Upper lobe of right lung (tissue), 1 donor: ENCODE measurements at regions not wholly inside any gene's neighbourhood (a gene's known extent, or its start where the extent isn't known, plus 50 kb on each side); places are given as distances from the start of the nearest gene placed in this dataset.

Experiments used
- ATAC-seq: fragments of 200-7000 bp; cut with Tn5 transposase; one replicate; pipeline ENCODE4 v1.9.1; 2020; ENCODE audit warnings: mild to moderate bottlenecking, moderate library complexity
- DNase-seq: peaks from one replicate; pipeline ENCODE4 v3.0.0-alpha.2; 2020
- H3K27ac ChIP-seq: fragments of 200-600 bp; one replicate; pipeline ENCODE4 v1.8.0; 2022
- H3K27me3 ChIP-seq: fragments of 200-600 bp; one replicate; pipeline ENCODE4 v1.8.0; 2022; ENCODE audit warnings: mild to moderate bottlenecking
- H3K36me3 ChIP-seq: fragments of 200-600 bp; one replicate; pipeline ENCODE4 v1.8.0; 2022
- H3K4me1 ChIP-seq: fragments of 200-600 bp; one replicate; pipeline ENCODE4 v1.8.0; 2022
- H3K4me3 ChIP-seq: fragments of 200-600 bp; one replicate; pipeline ENCODE4 v1.8.0; 2022; ENCODE audit warnings: mild to moderate bottlenecking
- H3K9me3 ChIP-seq: fragments of 200-600 bp; one replicate; pipeline ENCODE4 v1.8.0; 2022
- CTCF ChIP-seq: fragments of 200-600 bp; IDR thresholded peaks from one replicate; pipeline ENCODE4 v1.8.0; 2022; ENCODE audit warnings: antibody characterized with exemption
- intact Hi-C: fragments of 100-400 bp; cut with DNase I; formaldehyde crosslinking; loops from one replicate; pipeline ENCODE4 v1.11.0; 2022
- donor health status: DM: no; HTN: yes; CAD: no; lungs with severe emphysema.

GRCh38 chr6:147660334-147661311 is 152.1 kb downstream of the SAMD5 start:
- Histone ChIP-seq H3K27me3 (no peaks in the 10 kb centered on the region), H3K4me3 (no peak overlapping the region), H3K4me1 (no peaks in the 10 kb centered on the region), H3K9me3 (no peaks in the 10 kb centered on the region), H3K36me3 (no peaks in the 10 kb centered on the region), H3K27ac (no peak overlapping the region)
- no peak for TF ChIP-seq CTCF
- DNase-seq (no peak), ATAC-seq (no peak)
- intact Hi-C loops: no loop called here

DNA sequence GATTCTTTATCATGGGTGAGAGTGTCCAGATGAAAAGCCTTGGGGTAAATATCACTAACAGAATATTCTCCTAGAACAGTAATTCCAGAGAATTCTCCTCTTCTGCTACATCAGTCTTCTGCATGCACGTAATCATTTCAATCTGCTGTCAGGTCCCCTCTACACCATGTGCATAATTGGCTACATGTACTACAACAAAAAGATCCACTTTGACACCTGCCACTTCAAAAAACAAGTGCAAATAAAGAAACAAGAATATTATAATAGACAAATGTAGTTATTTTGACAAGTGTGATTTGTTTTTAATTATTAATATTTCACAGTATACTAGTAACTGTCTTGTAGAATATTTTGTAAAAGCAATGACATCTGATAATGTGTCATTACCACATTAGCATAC is 154.2 kb downstream of the SAMD5 start:
- Histone ChIP-seq H3K4me1 (no peaks in the 10 kb centered on the region), H3K27me3 (no peaks in the 10 kb centered on the region), H3K27ac (no peak overlapping the region), H3K9me3 (no peaks in the 10 kb centered on the region), H3K4me3 (no peak overlapping the region), H3K36me3 (no peaks in the 10 kb centered on the region)
- intact Hi-C loops: no loop called here
- no peak for TF ChIP-seq CTCF
- DNase-seq (no peak), ATAC-seq (no peak)

DNA sequence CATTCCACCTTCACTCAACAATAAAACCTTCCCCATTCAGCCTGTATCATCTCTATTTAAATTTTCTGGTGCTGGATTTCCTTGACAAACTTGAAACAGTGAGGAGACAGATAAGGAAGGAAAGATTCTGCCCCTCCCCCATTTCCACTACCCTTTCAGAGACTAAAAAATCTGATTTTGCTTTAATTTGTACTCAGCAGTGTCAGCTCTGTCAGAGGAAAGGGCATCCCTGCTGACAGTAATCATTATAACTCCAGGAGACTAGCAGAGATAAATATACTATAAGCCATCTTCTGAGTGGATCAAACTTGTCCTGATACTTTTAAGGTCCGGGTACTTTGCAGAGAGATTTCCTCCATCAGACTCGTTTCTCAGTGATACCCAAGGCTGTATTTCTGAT is 155.6 kb downstream of the SAMD5 start:
- TF ChIP-seq CTCF: no peak
- Histone ChIP-seq H3K27me3 (no peaks in the 10 kb centered on the region), H3K36me3 (no peaks in the 10 kb centered on the region), H3K27ac (no peak overlapping the region), H3K9me3 (no peaks in the 10 kb centered on the region), H3K4me3 (no peak overlapping the region), H3K4me1 (no peaks in the 10 kb centered on the region)
- intact Hi-C loops: no loop called here
- DNase-seq (no peak), ATAC-seq (no peak)

- Histone ChIP-seq H3K4me1 (no peaks in the 10 kb centered on the region), H3K36me3 (no peaks in the 10 kb centered on the region), H3K4me3 (no peak overlapping the region), H3K27me3 (no peaks in the 10 kb centered on the region), H3K9me3 (peaks cover 4% of the 10 kb centered on the region), H3K27ac (no peak overlapping the region)
- no peak for ATAC-seq
- no peak for TF ChIP-seq CTCF
- no peak for DNase-seq
- intact Hi-C loops: no loop called here
Observed at GRCh38 chr6:147666255-147666654, 157.8 kb downstream of the SAMD5 start.

- Histone ChIP-seq H3K4me1 (no peaks in the 10 kb centered on the region), H3K27me3 (no peaks in the 10 kb centered on the region), H3K4me3 (no peak overlapping the region), H3K27ac (no peak overlapping the region), H3K36me3 (no peaks in the 10 kb centered on the region), H3K9me3 (peaks cover 4% of the 10 kb centered on the region)
- DNase-seq: no peak
- TF ChIP-seq CTCF: no peak
- intact Hi-C loops: no loop called here
- no peak for ATAC-seq
Observed at GRCh38 chr6:147667082-147667481, 158.6 kb downstream of the SAMD5 start.
